ENCODE measurements at regions not wholly inside any gene's neighbourhood (a gene's known extent, or its start where the extent isn't known, plus 50 kb on each side); places are given as distances from the start of the nearest gene placed in this dataset.

DNA sequence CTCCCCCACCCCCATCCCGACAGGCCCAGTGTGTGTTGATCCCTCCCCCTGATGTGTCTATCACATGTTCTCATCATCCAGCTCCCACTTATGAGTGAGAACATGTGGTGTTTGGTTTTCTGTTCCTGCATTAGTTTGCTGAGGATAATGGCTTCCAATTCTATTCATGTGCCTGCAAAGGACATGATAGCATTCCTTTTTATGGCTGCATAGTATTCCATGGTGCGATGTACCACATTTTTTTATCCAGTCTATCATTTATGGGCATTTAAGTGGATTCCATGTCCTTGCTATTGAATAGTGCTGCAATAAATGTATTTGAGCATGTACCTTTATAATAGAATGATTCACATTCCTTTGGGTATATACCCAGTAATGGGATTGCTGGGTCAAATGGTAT is 66.6 kb upstream of the NXT1 start:
- ATAC-seq (no peak), DNase-seq (no peak)
- H3K4me3 ChIP-seq, result no peak overlapping the region

DNA sequence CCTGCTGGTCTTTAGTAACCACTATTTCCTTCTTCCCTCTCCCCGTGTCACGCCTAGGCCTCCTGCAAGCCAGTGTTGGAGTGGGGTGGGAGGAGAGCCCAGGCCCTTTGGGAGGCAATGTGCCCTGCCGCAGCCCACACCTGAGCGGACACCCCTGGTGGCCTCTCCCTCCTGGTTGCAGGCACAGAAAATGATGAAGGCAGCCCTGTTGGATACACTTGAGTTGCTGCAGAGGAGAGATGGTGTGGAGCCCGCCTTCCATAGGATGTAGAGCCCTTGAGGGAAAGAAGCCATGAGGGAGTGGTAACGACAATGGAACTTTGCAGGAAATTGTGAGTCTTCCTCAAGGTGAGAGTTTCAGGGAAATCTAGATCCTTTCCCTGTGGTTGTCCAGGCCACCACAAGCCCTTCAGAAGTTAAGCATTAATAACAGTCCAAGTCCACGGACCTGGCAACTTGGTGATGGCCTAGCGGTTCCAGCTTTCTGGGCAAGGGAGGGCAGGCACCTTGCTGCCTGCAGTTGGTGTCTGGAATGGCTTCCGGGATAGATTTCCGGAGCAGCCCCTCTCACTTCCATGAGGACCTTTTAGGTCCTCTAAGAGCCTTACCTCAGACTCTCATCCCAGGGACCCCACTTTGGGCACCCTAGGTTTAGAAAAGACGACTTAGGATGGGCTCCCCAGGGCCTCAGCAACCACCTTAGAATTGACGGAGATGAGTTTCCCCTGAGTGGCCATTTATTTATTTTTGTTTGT is 67.3 kb upstream of the NXT1 start:
- no peak for ATAC-seq
- no peak for DNase-seq
- H3K9me3 ChIP-seq, result no peaks in the 10 kb centered on the region
- H3K4me3 ChIP-seq, result no peak overlapping the region
- intact Hi-C loops (cut with DNase I, micrococcal nuclease), result no loop called here
- H3K36me3 ChIP-seq (ENCODE audit: low read depth), result no peaks in the 10 kb centered on the region
- TF ChIP-seq, protein P1, sequence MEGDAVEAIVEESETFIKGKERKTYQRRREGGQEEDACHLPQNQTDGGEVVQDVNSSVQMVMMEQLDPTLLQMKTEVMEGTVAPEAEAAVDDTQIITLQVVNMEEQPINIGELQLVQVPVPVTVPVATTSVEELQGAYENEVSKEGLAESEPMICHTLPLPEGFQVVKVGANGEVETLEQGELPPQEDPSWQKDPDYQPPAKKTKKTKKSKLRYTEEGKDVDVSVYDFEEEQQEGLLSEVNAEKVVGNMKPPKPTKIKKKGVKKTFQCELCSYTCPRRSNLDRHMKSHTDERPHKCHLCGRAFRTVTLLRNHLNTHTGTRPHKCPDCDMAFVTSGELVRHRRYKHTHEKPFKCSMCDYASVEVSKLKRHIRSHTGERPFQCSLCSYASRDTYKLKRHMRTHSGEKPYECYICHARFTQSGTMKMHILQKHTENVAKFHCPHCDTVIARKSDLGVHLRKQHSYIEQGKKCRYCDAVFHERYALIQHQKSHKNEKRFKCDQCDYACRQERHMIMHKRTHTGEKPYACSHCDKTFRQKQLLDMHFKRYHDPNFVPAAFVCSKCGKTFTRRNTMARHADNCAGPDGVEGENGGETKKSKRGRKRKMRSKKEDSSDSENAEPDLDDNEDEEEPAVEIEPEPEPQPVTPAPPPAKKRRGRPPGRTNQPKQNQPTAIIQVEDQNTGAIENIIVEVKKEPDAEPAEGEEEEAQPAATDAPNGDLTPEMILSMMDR (IDR thresholded peaks at IDR 0.05), result no peak
- H3K4me1 ChIP-seq (ENCODE audit: low read depth), result no peaks in the 10 kb centered on the region

More for the DNA sequence above, 66.6 kb upstream of the NXT1 start:
- no peaks in the 10 kb centered on the region for H3K9me3 ChIP-seq
- intact Hi-C loops (cut with DNase I, micrococcal nuclease), result no loop called here
- H3K36me3 ChIP-seq (ENCODE audit: low read depth), result no peaks in the 10 kb centered on the region
- TF ChIP-seq, protein P1 (IDR thresholded peaks at IDR 0.05), result no peak
- H3K4me1 ChIP-seq (ENCODE audit: low read depth), result no peaks in the 10 kb centered on the region

DNA sequence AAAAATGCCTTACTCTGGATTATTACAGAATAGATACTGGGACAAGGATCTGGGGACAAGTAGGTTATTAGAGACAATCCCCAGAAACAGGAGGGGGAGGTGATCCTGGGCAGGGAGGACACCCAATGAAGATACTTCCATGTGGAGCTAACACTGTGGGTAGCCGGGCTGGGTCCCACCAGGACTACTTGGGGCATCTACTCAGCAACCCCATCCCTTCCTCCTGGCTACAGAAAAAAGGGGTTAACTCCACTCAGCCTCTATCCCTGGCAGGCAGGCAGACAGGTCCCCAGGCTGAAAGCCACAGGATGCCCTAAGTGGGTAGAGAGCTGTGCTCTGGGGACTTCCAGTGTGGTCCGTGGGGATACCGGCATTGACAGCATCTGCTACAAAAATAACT is 68.0 kb upstream of the NXT1 start:
- TF ChIP-seq, protein P1 (IDR thresholded peaks at IDR 0.05), result no peak
- Histone ChIP-seq H3K4me1 (ENCODE audit: low read depth) (no peaks in the 10 kb centered on the region), H3K9me3 (no peaks in the 10 kb centered on the region), H3K36me3 (ENCODE audit: low read depth) (no peaks in the 10 kb centered on the region), H3K4me3 (no peak overlapping the region)
- DNase-seq (no peak), ATAC-seq (no peak)
- intact Hi-C loops (cut with DNase I, micrococcal nuclease), result no loop called here

DNA sequence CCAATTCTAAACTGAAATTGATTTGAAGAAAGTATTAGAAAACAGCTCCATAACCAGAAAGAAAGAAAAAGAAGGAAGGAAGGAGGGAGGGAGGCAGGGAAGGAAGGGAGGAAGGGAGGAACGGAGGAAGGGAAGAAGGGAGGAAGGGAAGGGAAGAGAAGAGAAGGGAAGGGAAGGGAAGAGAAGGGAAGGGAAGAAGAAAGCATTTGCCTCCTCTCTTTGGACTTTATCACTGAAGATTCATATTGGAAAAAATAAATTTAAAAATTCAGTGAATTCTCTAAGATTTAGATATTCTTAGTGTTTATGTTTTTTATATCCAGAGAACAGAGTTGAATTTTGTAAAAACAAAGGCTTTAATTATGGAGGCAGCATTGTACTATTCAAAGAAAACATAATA is 68.5 kb upstream of the NXT1 start:
- ATAC-seq (no peak), DNase-seq (no peak)
- intact Hi-C loops (cut with DNase I, micrococcal nuclease), result no loop called here
- Histone ChIP-seq H3K9me3 (no peaks in the 10 kb centered on the region), H3K4me1 (ENCODE audit: low read depth) (no peaks in the 10 kb centered on the region), H3K36me3 (ENCODE audit: low read depth) (no peaks in the 10 kb centered on the region), H3K4me3 (no peak overlapping the region)
- TF ChIP-seq, protein P1 (IDR thresholded peaks at IDR 0.05), result no peak

DNA sequence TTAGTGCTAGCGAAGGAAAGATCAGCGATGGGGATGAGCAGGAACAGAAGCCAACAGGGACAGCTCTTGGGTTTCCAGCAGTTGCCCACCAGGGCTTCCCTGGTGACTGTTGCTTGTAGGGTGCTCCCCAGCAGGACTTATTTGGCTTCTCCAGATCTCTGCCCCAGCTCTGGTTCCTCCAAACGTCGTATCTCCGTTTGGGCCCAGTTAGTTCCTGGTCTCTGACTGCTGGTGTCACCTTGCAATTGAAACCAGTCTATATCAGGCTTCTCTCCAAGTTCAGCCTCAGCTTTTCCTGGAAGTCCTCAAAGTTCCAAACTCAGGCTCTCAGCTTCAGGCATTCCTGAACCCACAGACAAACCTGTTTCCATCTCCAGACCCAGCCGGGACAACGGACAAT is 70.8 kb upstream of the NXT1 start:
- Histone ChIP-seq H3K9me3 (no peaks in the 10 kb centered on the region), H3K4me3 (no peak overlapping the region), H3K36me3 (ENCODE audit: low read depth) (no peaks in the 10 kb centered on the region), H3K4me1 (ENCODE audit: low read depth) (no peaks in the 10 kb centered on the region)
- DNase-seq, result no peak
- no peak for ATAC-seq
- TF ChIP-seq, protein P1 (IDR thresholded peaks at IDR 0.05), result no peak
- intact Hi-C loops (cut with DNase I, micrococcal nuclease), result no loop called here

DNA sequence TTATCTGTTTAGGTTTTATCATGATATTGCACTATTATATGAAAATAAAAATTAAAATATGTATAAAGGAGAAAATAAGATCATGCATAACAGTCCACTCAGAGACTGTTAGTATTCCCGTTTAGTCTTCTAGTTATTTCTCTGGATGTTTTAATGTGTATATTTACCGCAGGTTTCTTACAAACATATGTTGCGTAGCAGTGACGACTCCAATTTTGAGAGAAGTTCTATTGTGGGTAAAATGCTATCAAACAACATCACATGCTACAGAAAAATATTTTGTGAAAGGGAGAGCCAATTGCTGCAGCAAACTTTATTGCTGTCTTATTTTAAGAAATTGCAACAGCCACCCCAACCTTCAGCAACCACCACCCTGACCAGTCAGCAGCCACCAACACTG is 72.4 kb upstream of the NXT1 start:
- TF ChIP-seq, protein P1 (IDR thresholded peaks at IDR 0.05), result no peak
- intact Hi-C loops (cut with DNase I, micrococcal nuclease), result no loop called here
- H3K36me3 ChIP-seq (ENCODE audit: low read depth), result no peaks in the 10 kb centered on the region
- no peak overlapping the region for H3K4me3 ChIP-seq
- no peak for ATAC-seq
- H3K9me3 ChIP-seq, result no peaks in the 10 kb centered on the region
- no peak for DNase-seq
- no peaks in the 10 kb centered on the region for H3K4me1 ChIP-seq (ENCODE audit: low read depth)

Measured in mucosa of descending colon (tissue), 3 donors.